ENCODE measurements at regions not wholly inside any gene's neighbourhood (a gene's known extent, or its start where the extent isn't known, plus 50 kb on each side); places are given as distances from the start of the nearest gene placed in this dataset.

- Histone ChIP-seq H3K9me3 (no peaks in the 10 kb centered on the region), H3K4me3 (no peak overlapping the region), H3K4me1 (no peaks in the 10 kb centered on the region), H3K36me3 (no peaks in the 10 kb centered on the region), H3K27me3 (no peaks in the 10 kb centered on the region), H3K27ac (no peak overlapping the region)
- WGBS (ENCODE audit: insufficient coverage, low coverage, low lambda C conversion rate, missing lambda C conversion rate) = 72% methylated on average over 7 of the region's 7 CpGs
- DNase-seq = no peak
- TF ChIP-seq CTCF (IDR thresholded peaks at IDR 0.05) (no peak), POLR2A (IDR thresholded peaks at IDR 0.05) (no peak)
- intact Hi-C loops (cut with DNase I) = no loop called here
- no peak for ATAC-seq
Observed at GRCh38 chr5:171509467-171509866, 90.0 kb downstream of the FGF18 start.

GRCh38 chr5:171512397-171512796 is 93.0 kb downstream of the FGF18 start:
- TF ChIP-seq CTCF (IDR thresholded peaks at IDR 0.05) (no peak), POLR2A (IDR thresholded peaks at IDR 0.05) (no peak)
- H3K9me3 ChIP-seq = no peaks in the 10 kb centered on the region
- intact Hi-C loops (cut with DNase I) = no loop called here
- no peaks in the 10 kb centered on the region for H3K4me1 ChIP-seq
- H3K4me3 ChIP-seq = no peak overlapping the region
- DNase-seq (no peak), ATAC-seq (no peak)
- H3K27ac ChIP-seq = no peak overlapping the region
- no peaks in the 10 kb centered on the region for H3K27me3 ChIP-seq
- H3K36me3 ChIP-seq = no peaks in the 10 kb centered on the region
- WGBS (ENCODE audit: insufficient coverage, low coverage, low lambda C conversion rate, missing lambda C conversion rate) = 85% methylated on average over 5 of the region's 5 CpGs

- H3K27me3 ChIP-seq = no peaks in the 10 kb centered on the region
- no peak overlapping the region for H3K4me3 ChIP-seq
- DNase-seq (no peak), ATAC-seq (no peak)
- WGBS (ENCODE audit: insufficient coverage, low coverage, low lambda C conversion rate, missing lambda C conversion rate) = 61% methylated on average over 2 of the region's 2 CpGs
- H3K27ac ChIP-seq = no peak overlapping the region
- no peaks in the 10 kb centered on the region for H3K4me1 ChIP-seq
- intact Hi-C loops (cut with DNase I) = no loop called here
- H3K36me3 ChIP-seq = no peaks in the 10 kb centered on the region
- no peaks in the 10 kb centered on the region for H3K9me3 ChIP-seq
- no peak for TF ChIP-seq CTCF (IDR thresholded peaks at IDR 0.05)
- no peak for TF ChIP-seq POLR2A (IDR thresholded peaks at IDR 0.05)
Observed at GRCh38 chr5:171513591-171513990, 94.1 kb downstream of the FGF18 start.

GRCh38 chr5:171518916-171519315 is 99.5 kb downstream of the FGF18 start:
- TF ChIP-seq CTCF (IDR thresholded peaks at IDR 0.05) = no peak
- TF ChIP-seq POLR2A (IDR thresholded peaks at IDR 0.05) = no peak
- H3K36me3 ChIP-seq = no peaks in the 10 kb centered on the region
- ATAC-seq (no peak), DNase-seq (no peak)
- H3K27ac ChIP-seq = no peak overlapping the region
- WGBS (ENCODE audit: insufficient coverage, low coverage, low lambda C conversion rate, missing lambda C conversion rate) = 84% methylated on average over 9 of the region's 13 CpGs
- no peak overlapping the region for H3K4me3 ChIP-seq
- H3K27me3 ChIP-seq = no peaks in the 10 kb centered on the region
- H3K9me3 ChIP-seq = no peaks in the 10 kb centered on the region
- intact Hi-C loops (cut with DNase I) = no loop called here
- no peaks in the 10 kb centered on the region for H3K4me1 ChIP-seq

All from right lobe of liver (tissue), 6 donors.